Eye (tissue), 1 donor: ENCODE measurements at regions not wholly inside any gene's neighbourhood (a gene's known extent, or its start where the extent isn't known, plus 50 kb on each side); places are given as distances from the start of the nearest gene placed in this dataset.

ENCODE experiments used
- DNase-seq: peaks from one replicate; pipeline ENCODE4 v3.0.0-alpha.2; 2015

- no peak for DNase-seq
Observed at GRCh38 chr16:89043636-89044417, 49.8 kb upstream of the ACSF3 start.
